Activated naive CD4-positive, alpha-beta T cell treated with anti-CD3 and anti-CD28 coated beads, Interleukin-2, amount 10 ng/mL, durations not matched to agents 7 days and 5 days (primary cell): ENCODE measurements at regions not wholly inside any gene's neighbourhood (a gene's known extent, or its start where the extent isn't known, plus 50 kb on each side); places are given as distances from the start of the nearest gene placed in this dataset.

Source experiments
- CTCF ChIA-PET: fragments of 350-600 bp; sonication (Branson Sonifier 250); formaldehyde crosslinking; loops from one replicate; lab custom pipeline; 2021; ENCODE audit warnings: antibody characterized with exemption; lab: Charles Lee
- DNase-seq: peaks from one replicate; pipeline ENCODE4 v3.0.0-alpha.2; 2020
- H3K27ac Mint-ChIP-seq: one replicate; pipeline ENCODE4 v1.8.0; 2021; ENCODE audit warnings: mild to moderate bottlenecking, moderate library complexity, mixed read lengths
- H3K27me3 Mint-ChIP-seq: one replicate; pipeline ENCODE4 v1.8.0; 2021; ENCODE audit warnings: mild to moderate bottlenecking, mixed read lengths
- H3K36me3 Mint-ChIP-seq: one replicate; pipeline ENCODE4 v1.8.0; 2021; ENCODE audit warnings: mixed read lengths
- H3K4me1 Mint-ChIP-seq: one replicate; pipeline ENCODE4 v1.8.0; 2021; ENCODE audit warnings: mixed read lengths
- H3K4me3 Mint-ChIP-seq: one replicate; pipeline ENCODE4 v1.8.0; 2021; ENCODE audit warnings: mild to moderate bottlenecking, moderate library complexity, mixed read lengths
- H3K9me3 Mint-ChIP-seq: one replicate; pipeline ENCODE4 v1.8.0; 2021; ENCODE audit warnings: mixed read lengths

DNA sequence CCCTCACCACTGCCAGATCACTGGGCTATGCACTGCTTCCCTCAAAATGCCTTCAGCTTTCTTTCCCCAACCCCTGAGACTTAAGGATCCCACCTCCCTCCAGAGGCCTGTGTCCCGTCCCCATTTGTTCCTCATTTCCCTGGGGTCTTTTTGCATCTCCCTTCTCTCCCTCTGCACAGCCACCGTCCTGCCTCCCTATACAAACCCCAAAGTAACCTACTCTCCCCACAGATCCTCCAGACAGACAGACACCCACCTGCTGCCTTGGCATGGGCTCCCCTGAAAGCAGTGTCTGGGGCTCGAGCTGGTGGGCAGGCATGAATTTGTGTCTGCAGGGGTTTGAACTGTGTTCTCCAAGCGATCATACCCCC, 69.4 kb upstream of the TNRC6C start:
- Mint-ChIP-seq H3K4me3 (no peak overlapping the region), H3K4me1 (peaks cover 41% of the 10 kb centered on the region), H3K36me3 (no peaks in the 10 kb centered on the region), H3K27me3 (peaks cover 95% of the 10 kb centered on the region), H3K9me3 (no peaks in the 10 kb centered on the region), H3K27ac (no peak overlapping the region)
- DNase-seq, result no peak
- CTCF ChIA-PET, result interaction anchor here (0.7 kb wide), 1 partner anchor 978 kb away, joined by 3 read pairs; no protein-coding TSS in a partner anchor

DNA sequence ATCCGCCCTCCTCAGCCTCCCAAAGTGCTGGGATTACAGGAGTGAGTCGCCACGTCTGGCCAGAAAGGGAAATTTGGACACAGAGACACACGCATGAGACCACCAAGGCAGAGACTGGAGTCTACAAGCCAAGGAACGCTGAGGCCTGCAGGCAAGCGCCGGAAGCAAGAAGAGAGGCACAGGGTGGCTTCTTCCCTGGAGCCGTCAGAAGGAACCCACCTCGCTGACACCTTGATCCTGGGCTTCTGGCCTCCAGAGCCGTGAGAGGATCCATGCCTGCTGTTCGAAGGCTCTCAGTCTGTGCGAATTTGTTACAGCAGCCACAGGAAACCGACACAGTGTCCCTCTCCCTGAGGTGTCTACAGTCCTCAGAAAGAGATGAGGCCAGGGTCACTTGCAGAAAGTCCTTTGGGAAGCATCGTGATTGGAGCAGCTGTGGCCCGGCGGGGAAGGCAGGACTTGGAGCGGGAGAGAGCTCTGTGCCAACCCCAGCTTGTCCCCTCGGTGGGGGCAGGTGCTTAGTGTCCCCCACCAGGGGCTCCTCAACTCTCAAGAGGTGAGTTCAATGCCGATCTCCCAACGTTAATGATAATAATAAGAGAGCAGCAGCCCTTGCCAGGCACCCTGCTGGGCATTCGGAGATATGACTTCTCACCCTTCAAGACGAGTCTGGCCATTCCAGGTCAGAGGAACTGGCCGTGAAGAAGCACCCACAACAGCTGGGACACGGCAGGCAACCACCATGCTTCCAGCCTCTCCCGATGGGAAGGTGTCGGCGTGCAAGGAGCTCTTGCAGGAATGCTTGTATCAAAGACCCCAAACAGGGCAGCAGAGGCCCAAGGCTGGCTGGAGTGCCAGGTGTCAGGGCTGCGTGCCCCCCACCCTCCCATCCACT, 68.4 kb upstream of the TNRC6C start:
- Mint-ChIP-seq H3K4me1 (peaks cover 32% of the 10 kb centered on the region), H3K27ac (no peak overlapping the region), H3K9me3 (no peaks in the 10 kb centered on the region), H3K4me3 (no peak overlapping the region), H3K36me3 (no peaks in the 10 kb centered on the region), H3K27me3 (peaks cover 96% of the 10 kb centered on the region)
- CTCF ChIA-PET, result no interaction called here
- no peak for DNase-seq

DNA sequence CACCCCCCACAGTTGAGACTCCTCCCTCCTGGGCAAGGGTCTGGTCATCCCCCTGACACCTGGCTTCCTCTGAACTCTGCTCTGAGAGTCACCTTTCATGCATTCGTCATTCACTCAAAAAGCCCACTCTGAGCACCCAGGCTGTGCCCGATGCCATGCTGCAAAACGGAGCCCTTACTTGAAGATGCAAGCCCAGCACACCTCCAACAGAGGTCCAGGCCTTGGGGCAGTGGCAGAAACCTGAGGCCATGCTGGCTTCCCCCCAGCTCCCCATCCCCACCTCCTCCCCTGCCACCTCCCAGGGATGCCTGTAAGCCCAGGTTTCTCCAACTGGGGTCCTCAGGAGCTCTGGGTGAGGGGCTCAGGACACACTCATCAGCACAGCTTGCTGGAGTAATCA, 67.7 kb upstream of the TNRC6C start:
- no peak overlapping the region for H3K4me3 Mint-ChIP-seq
- no peaks in the 10 kb centered on the region for H3K36me3 Mint-ChIP-seq
- no peak overlapping the region for H3K27ac Mint-ChIP-seq
- CTCF ChIA-PET, result no interaction called here
- no peak for DNase-seq
- H3K27me3 Mint-ChIP-seq, result peaks cover 92% of the 10 kb centered on the region
- no peaks in the 10 kb centered on the region for H3K9me3 Mint-ChIP-seq
- peaks cover 32% of the 10 kb centered on the region for H3K4me1 Mint-ChIP-seq

DNA sequence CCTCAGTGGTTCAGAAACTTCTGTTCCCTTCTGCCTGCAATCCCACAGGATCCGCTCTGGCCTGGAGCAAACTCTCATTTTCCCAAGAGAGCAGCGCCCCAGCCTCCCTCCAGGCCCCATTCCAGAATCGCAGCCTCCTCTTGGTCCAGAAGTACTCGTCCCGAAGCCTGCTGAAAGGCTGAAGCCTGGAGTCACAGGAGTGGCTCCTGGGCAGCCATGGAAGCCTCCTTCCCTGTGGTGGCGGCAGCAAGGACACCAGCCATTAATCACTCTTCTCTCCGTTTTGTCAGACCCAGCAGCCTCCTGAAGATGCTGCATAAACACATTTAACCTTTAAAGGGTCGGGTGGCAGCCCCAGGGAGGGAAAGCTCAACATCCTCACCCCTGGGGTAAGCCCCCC, 66.9 kb upstream of the TNRC6C start:
- CTCF ChIA-PET, result interaction anchor here (1.2 kb wide), 1 partner anchor 22 kb away, joined by 3 read pairs; no protein-coding TSS in a partner anchor
- H3K4me3 Mint-ChIP-seq, result no peak overlapping the region
- peaks cover 25% of the 10 kb centered on the region for H3K4me1 Mint-ChIP-seq
- no peak overlapping the region for H3K27ac Mint-ChIP-seq
- peaks cover 84% of the 10 kb centered on the region for H3K27me3 Mint-ChIP-seq
- no peak for DNase-seq
- no peaks in the 10 kb centered on the region for H3K36me3 Mint-ChIP-seq
- no peaks in the 10 kb centered on the region for H3K9me3 Mint-ChIP-seq

DNA sequence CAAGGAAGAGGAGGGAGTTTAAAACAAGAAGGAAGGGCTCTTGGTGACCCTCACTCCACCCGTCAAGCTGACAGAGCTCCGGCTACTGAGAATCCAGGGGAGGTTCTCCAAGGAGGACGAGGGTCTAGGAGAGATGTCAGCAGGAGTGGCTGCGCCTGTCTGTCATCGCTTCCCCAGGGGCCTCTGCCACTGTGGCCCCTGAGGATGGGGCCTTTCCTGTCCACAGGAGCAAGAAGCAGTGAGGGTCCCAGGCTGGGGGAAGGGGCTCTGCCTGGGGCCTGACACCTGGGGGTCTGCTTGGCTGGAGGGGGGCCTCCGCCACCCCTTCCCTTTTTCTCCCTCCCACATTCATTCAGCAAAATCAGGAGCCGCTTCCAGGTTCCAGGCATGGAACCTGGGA, 66.5 kb upstream of the TNRC6C start:
- Mint-ChIP-seq H3K9me3 (no peaks in the 10 kb centered on the region), H3K4me3 (no peak overlapping the region), H3K4me1 (peaks cover 21% of the 10 kb centered on the region), H3K27me3 (peaks cover 82% of the 10 kb centered on the region), H3K27ac (no peak overlapping the region), H3K36me3 (no peaks in the 10 kb centered on the region)
- no peak for DNase-seq
- CTCF ChIA-PET, result interaction anchor here (1.0 to 1.2 kb wide), 3 partner anchors 9 to 349 kb away, joined by 3 to 4 read pairs (median 3); no protein-coding TSS in a partner anchor

DNA sequence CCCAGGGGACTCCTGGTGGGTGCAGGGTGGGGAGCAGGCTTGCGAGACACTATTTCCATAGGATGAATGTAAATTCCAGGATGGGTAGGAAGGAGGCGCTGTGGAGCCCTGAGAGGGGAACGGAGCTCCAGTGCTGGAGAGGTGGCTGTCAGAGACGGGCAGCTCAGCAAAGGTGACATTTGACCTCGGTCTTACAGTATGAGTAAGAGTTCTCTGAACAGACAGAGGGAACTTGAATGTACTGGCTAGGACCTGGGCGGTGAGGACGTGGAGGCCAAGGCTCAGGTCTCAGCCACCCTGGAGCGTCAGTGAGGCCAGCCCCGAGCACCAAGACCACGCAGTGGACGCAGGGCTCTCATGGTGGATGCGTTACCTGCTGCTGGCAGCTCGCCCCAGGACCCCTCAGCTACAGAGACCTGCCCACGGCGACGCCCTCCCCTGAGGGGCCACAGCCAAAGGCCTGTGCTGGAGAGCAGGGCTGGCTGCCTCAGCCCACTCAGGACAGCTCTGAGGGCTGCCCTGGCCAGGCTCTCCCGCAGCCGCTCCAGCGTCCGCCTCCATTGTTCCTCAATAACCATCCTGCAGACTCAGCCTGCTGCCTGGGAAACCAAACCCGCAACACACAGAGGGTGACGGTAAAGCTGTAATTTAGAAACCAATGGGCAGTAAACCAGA, 65.9 kb upstream of the TNRC6C start:
- peaks cover 15% of the 10 kb centered on the region for H3K4me1 Mint-ChIP-seq
- CTCF ChIA-PET, result interaction anchor here (0.7 to 1.2 kb wide), 5 partner anchors 10 to 350 kb away, joined by 3 to 4 read pairs (median 3); no protein-coding TSS in a partner anchor

DNA sequence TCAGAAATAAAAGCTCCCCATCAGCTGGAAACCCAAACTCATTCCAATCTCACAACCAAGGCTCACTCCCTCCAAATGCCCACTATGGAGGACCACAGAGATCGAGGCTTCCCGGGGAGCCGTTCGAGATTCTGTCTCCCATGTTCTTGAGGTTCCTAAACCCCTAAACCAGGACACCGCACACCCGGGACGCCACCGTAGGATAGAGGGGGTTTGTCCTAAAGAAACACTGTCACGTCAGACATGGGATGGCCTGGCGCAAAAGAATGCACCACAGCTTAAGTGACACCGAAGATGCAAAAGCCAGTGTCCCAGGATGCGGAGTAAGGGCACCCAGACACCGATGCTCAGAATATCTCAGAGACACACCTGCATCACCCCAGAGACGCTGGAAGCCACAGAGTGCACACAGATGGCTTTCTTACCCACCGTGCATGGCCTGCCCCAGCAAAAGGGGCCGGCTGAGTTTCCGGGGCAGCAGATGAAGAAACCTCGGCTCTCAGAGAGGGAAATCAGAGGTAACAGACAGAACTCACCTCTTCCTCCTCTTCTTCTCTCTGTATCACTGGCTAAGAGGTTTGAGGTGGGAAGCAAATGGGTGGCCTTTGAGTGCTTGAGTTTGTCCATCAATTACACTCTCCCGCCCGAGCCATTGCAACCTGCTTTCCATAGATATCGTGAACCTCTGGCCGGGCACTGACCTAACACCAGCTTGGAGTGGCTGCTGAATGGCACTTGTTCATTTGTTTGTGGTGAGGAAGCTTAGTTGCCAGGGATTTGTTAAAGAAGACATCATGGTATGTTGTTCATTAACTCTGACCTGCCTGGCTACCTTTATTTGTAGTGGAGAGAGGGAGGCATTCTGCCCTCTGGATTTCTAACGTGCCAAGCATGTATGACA, 65.1 kb upstream of the TNRC6C start:
- CTCF ChIA-PET, result interaction anchor here (1.0 to 1.1 kb wide), 2 partner anchors 109 to 351 kb away, joined by 3 read pairs; no protein-coding TSS in a partner anchor
- H3K27ac Mint-ChIP-seq, result peak overlapping the region; percentile 55

More for the DNA sequence above, 65.9 kb upstream of the TNRC6C start:
- DNase-seq, result no peak
- H3K9me3 Mint-ChIP-seq, result no peaks in the 10 kb centered on the region
- peaks cover 81% of the 10 kb centered on the region for H3K27me3 Mint-ChIP-seq
- H3K4me3 Mint-ChIP-seq, result no peak overlapping the region
- H3K36me3 Mint-ChIP-seq, result no peaks in the 10 kb centered on the region
- H3K27ac Mint-ChIP-seq, result no peak overlapping the region

DNA sequence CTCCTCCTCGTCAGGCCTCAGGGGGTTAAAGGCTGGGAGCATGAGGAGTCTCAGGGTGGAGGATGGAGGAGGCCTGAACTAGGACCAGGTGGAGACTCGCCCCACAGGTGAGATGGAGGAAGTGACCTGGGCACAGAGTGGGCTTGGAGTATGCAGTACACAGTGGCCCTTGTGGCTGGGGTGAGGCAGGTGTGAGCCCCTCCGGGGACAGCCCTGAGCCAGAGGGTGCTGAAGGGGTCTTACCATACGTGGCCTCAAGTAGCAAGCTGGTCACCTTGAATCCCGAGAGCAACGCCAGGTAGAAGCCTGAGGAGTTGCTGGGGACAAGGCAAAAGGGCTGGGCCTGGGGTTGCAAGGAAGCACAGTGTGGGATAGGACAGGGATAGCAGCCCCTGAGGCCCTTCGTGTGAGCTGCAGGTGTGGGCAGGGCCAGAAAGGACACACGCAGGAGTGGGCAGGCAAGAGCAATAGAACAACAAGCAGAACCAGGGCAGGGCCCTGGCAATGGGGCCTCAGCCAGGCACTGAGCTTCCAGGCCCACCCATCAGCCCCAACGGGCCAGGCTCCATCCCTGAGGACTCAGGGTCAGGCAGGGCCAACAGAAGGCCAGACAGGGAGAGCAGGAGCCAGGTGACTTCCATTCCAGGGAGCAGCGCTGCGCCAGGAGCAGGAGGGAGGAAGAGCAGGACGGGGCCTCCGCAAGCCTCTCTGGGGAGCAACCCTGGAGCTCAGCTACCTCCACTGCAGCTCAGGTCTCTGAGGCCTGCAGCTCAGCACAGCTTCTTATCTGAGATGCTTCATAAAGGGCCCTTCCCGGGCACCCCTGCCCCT, 64.2 kb upstream of the TNRC6C start:
- DNase-seq, result no peak
- Mint-ChIP-seq H3K9me3 (no peaks in the 10 kb centered on the region), H3K4me3 (no peak overlapping the region), H3K27ac (peak overlapping the region; percentile 55), H3K27me3 (peaks cover 79% of the 10 kb centered on the region), H3K4me1 (peaks cover 8% of the 10 kb centered on the region), H3K36me3 (no peaks in the 10 kb centered on the region)
- CTCF ChIA-PET, result interaction anchor here (0.6 kb wide), 1 partner anchor 817 kb away, joined by 6 read pairs; no protein-coding TSS in a partner anchor

More for the DNA sequence above, 65.1 kb upstream of the TNRC6C start:
- no peaks in the 10 kb centered on the region for H3K36me3 Mint-ChIP-seq
- H3K27me3 Mint-ChIP-seq, result peaks cover 79% of the 10 kb centered on the region
- H3K4me3 Mint-ChIP-seq, result no peak overlapping the region
- no peaks in the 10 kb centered on the region for H3K9me3 Mint-ChIP-seq
- H3K4me1 Mint-ChIP-seq, result peaks cover 7% of the 10 kb centered on the region
- DNase-seq, result no peak

DNA sequence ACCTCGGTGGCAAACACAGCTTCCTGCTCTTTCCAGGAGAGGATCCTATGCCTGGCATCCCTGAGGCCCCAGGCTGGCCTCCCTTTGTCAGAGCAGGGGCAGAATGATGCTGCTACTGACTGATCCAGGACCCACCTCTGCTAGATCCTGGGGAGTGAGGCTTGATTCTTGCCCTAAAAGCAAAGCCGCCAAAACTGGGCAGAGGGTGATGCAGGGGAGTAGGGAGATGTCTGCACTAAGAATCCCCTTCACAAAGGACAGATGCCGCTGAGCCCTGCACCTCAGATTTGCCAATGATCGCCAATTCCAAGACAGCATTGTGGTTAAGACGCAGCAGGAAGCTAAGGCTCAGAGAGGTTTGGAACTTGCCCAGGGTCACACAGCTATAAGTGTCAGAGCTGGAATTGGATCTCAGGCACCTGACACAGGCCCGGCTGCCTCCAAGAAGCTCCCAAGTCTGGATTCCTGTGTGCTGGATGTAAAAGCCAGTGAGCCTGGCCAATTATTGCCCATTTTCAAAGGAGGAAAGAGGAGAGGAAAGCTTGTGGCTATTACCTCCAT, 60.7 kb upstream of the TNRC6C start:
- CTCF ChIA-PET, result no interaction called here
- no peak for DNase-seq
- Mint-ChIP-seq H3K27me3 (peaks cover 60% of the 10 kb centered on the region), H3K27ac (no peak overlapping the region), H3K36me3 (no peaks in the 10 kb centered on the region), H3K4me1 (peaks cover 8% of the 10 kb centered on the region), H3K4me3 (no peak overlapping the region), H3K9me3 (no peaks in the 10 kb centered on the region)

DNA sequence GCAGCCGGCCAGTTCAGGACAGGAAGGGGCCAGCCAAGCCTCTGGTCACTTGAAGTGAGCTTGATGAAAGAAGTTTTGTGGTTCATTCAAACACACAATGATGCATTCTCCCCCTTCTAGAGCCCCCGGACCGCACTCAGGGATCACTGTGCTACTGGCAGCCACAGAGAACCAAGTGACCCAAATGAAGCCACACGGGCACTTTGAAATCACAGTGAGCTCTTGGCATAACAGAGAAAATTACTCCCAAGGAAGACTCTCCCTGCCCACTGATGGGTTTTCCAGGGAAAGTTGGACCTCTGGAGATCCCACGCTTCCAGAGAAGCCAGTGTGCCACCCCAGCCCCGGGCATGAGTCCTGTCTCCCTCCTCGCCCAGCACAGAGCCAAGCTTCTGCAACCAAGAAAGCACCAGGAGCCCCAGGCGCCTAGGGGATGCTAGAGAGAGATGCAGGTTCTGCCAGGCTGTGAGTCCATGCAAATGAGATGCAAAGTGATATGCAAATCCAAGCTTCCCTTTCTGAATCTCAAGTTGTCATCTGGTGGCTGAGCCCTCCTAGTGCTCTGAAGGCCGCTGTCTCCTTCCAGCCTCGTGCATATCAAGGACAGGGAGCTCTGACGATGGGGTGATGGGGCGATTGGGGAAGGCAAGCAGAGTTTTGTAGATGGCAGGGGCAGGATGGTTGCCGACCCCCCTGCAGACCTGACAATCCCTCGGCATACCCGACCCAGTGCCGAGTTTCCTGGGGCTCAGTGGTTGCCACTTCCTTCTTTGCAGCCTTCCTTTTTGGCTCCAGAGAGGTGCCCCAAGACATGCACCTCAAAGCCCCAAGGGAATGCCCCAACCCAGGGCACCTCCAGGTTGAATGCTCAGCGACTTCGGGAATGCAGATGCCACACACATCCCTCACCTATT, 59.7 kb upstream of the TNRC6C start:
- no peak overlapping the region for H3K27ac Mint-ChIP-seq
- H3K4me1 Mint-ChIP-seq, result peaks cover 3% of the 10 kb centered on the region
- DNase-seq, result no peak
- no peak overlapping the region for H3K4me3 Mint-ChIP-seq
- H3K9me3 Mint-ChIP-seq, result no peaks in the 10 kb centered on the region
- no peaks in the 10 kb centered on the region for H3K36me3 Mint-ChIP-seq
- CTCF ChIA-PET, result no interaction called here
- H3K27me3 Mint-ChIP-seq, result peaks cover 60% of the 10 kb centered on the region

DNA sequence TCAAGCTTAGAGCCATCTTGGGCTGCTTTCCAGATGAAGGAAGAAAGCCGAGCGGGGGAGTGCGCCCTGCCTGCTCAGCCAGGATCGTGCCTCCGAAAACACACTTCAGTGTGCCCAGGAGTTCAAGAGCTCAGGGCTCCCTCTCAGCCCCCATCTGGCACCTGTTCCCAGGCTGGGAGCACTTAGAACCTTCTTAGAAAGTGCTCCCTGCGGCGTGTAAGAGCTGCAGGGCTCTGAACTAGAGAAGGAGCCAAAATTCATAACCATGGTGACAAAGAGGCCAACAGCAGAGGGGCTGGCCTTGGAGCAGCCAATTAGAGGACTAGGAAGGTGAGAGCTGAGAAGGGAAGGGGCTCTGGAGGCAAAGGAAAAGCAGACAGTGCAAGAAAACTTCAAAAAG, 59.0 kb upstream of the TNRC6C start:
- Mint-ChIP-seq H3K36me3 (no peaks in the 10 kb centered on the region), H3K27me3 (peaks cover 58% of the 10 kb centered on the region), H3K4me3 (no peak overlapping the region), H3K9me3 (no peaks in the 10 kb centered on the region), H3K4me1 (peaks cover 2% of the 10 kb centered on the region), H3K27ac (no peak overlapping the region)
- CTCF ChIA-PET, result no interaction called here
- no peak for DNase-seq

DNA sequence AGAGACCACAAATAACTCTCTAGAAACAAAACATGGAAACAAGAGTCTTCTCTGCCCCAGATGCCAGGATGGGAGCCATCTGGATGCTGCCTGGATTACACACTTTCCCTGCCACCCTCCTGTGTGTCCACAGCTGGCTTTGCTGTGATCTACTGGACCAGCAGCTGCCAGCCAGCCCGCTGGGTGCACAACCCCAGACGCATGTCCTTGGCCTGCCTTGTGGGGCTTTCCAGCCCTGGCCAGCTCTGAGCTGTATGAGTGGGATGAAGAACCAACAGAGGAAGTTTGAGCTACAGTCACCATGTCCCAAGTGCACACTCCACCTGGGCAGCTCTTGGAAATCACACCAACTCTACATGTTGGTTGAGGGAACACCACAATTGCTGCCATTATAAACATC, 57.0 kb upstream of the TNRC6C start:
- Mint-ChIP-seq H3K4me1 (peaks cover 2% of the 10 kb centered on the region), H3K27me3 (peaks cover 61% of the 10 kb centered on the region), H3K4me3 (no peak overlapping the region), H3K36me3 (no peaks in the 10 kb centered on the region), H3K27ac (no peak overlapping the region), H3K9me3 (no peaks in the 10 kb centered on the region)
- DNase-seq, result no peak
- CTCF ChIA-PET, result no interaction called here
